Stimulated activated CD8-positive, alpha-beta memory T cell treated with anti-CD3 and anti-CD28 coated beads, Interleukin-2, amount 100 ng/mL, for 1 hour (primary cell): ENCODE measurements at regions not wholly inside any gene's neighbourhood (a gene's known extent, or its start where the extent isn't known, plus 50 kb on each side); places are given as distances from the start of the nearest gene placed in this dataset.
A peak's percentile ranks its signal among the peaks of the same experiment; 100 is the strongest.
"Not testable (repeated sequence)": the region's sequence is repeated elsewhere in the genome, so short reads cannot be mapped to it uniquely, and the experiment has no call there.

Experiments
- DNase-seq, 2 donors: peaks; one replicate each; pipeline ENCODE4 v3.0.0-alpha.2; 2020; ENCODE audit warnings: low read depth in 2 of 2

GRCh38 chr3:75444634-75445033 lies 219.5 kb upstream of the FRG2C start:
- not testable (repeated sequence) for DNase-seq

- DNase-seq, result not testable (repeated sequence)
Observed at GRCh38 chr3:75445234-75445633, 218.9 kb upstream of the FRG2C start.

GRCh38 chr3:75446948-75447347 lies 217.2 kb upstream of the FRG2C start:
- not testable (repeated sequence) for DNase-seq

GRCh38 chr3:75453328-75453727 lies 210.8 kb upstream of the FRG2C start:
- DNase-seq, result not testable (repeated sequence)

GRCh38 chr3:75453839-75454238 lies 210.3 kb upstream of the FRG2C start:
- not testable (repeated sequence) for DNase-seq

GRCh38 chr3:75474530-75474929 lies 189.6 kb upstream of the FRG2C start:
- not testable (repeated sequence) for DNase-seq

GRCh38 chr3:75496600-75496999 lies 167.5 kb upstream of the FRG2C start:
- DNase-seq, result not testable (repeated sequence)

- not testable (repeated sequence) for DNase-seq
Observed at GRCh38 chr3:75500357-75500756, 163.8 kb upstream of the FRG2C start.

GRCh38 chr3:75502171-75502570 lies 162.0 kb upstream of the FRG2C start:
- DNase-seq, result not testable (repeated sequence)

- not testable (repeated sequence) for DNase-seq
Observed at GRCh38 chr3:75502769-75503756, 161.1 kb upstream of the FRG2C start.

- no peak for DNase-seq
Observed at GRCh38 chr3:75506603-75507002, 157.5 kb upstream of the FRG2C start.

- not testable (repeated sequence) for DNase-seq
Observed at GRCh38 chr3:75507956-75508355, 156.2 kb upstream of the FRG2C start.

GRCh38 chr3:75527657-75528056 lies 136.5 kb upstream of the FRG2C start:
- DNase-seq, result not testable (repeated sequence)

GRCh38 chr3:75552095-75552494 lies 112.0 kb upstream of the FRG2C start:
- not testable (repeated sequence) for DNase-seq

- not testable (repeated sequence) for DNase-seq
Observed at GRCh38 chr3:75564427-75564826, 99.7 kb upstream of the FRG2C start.

- not testable (repeated sequence) for DNase-seq
Observed at GRCh38 chr3:75572303-75572702, 91.8 kb upstream of the FRG2C start.

GRCh38 chr3:75579091-75579490 lies 85.0 kb upstream of the FRG2C start:
- not testable (repeated sequence) for DNase-seq

- DNase-seq, result not testable (repeated sequence)
Observed at GRCh38 chr3:75579536-75579935, 84.6 kb upstream of the FRG2C start.

- DNase-seq, result peak in 1 of 2 donors; percentile 6
Observed at GRCh38 chr3:75579981-75580782, 83.9 kb upstream of the FRG2C start.

- DNase-seq, result not testable (repeated sequence)
Observed at GRCh38 chr3:75582536-75582935, 81.6 kb upstream of the FRG2C start.

GRCh38 chr3:75583116-75583515 lies 81.0 kb upstream of the FRG2C start:
- not testable (repeated sequence) for DNase-seq

GRCh38 chr3:75587695-75588094 lies 76.4 kb upstream of the FRG2C start:
- DNase-seq, result not testable (repeated sequence)
